Smooth muscle cell (in vitro differentiated cells): ENCODE measurements at regions not wholly inside any gene's neighbourhood (a gene's known extent, or its start where the extent isn't known, plus 50 kb on each side); places are given as distances from the start of the nearest gene placed in this dataset.

Experiments
- DNase-seq: peaks from one replicate; lab custom pipeline; 2025; ENCODE audit not compliant: unreplicated experiment; lab: John Stamatoyannopoulos, UW
- H2AFZ ChIP-seq: fragments of 200-600 bp; sonication (generic); 2 replicates; pipeline ENCODE4 v1.6.0; 2016; ENCODE audit warnings: antibody characterized with exemption, low read depth, mild to moderate bottlenecking
- H3F3A ChIP-seq: fragments of 200-600 bp; sonication (generic); 2 replicates; pipeline ENCODE4 v1.6.0; 2017; ENCODE audit warnings: antibody characterized with exemption, low read depth
- H3K27ac ChIP-seq: fragments of 200-600 bp; sonication (generic); 2 replicates; pipeline ENCODE4 v1.5.1; 2016; ENCODE audit warnings: low read depth, mild to moderate bottlenecking
- H3K27me3 ChIP-seq: fragments of 200-600 bp; sonication (generic); 2 replicates; pipeline ENCODE4 v1.6.1; 2016; ENCODE audit warnings: low read depth, mild to moderate bottlenecking
- H3K36me3 ChIP-seq: fragments of 200-600 bp; sonication (generic); 2 replicates; pipeline ENCODE4 v1.5.1; 2016; ENCODE audit warnings: low read depth
- H3K4me1 ChIP-seq: fragments of 200-600 bp; sonication (generic); 2 replicates; pipeline ENCODE4 v1.5.1; 2016; ENCODE audit warnings: low read depth
- H3K4me2 ChIP-seq: fragments of 200-600 bp; sonication (generic); 2 replicates; pipeline ENCODE4 v1.6.0; 2016; ENCODE audit warnings: mild to moderate bottlenecking
- H3K4me3 ChIP-seq: fragments of 200-600 bp; sonication (generic); 2 replicates; pipeline ENCODE4 v1.5.1; 2016; ENCODE audit warnings: mild to moderate bottlenecking
- H3K79me2 ChIP-seq: fragments of 200-600 bp; sonication (generic); 2 replicates; pipeline ENCODE4 v1.6.0; 2016; ENCODE audit warnings: low read depth, mild to moderate bottlenecking
- H3K9ac ChIP-seq: fragments of 200-600 bp; sonication (generic); 2 replicates; pipeline ENCODE4 v1.6.0; 2016; ENCODE audit warnings: low read depth
- H3K9me3 ChIP-seq: fragments of 200-600 bp; sonication (generic); replicated peaks from 2 replicates; pipeline ENCODE4 v1.5.1; 2016; ENCODE audit warnings: low read depth
- H4K20me1 ChIP-seq: fragments of 200-600 bp; sonication (generic); 2 replicates; pipeline ENCODE4 v1.6.0; 2016; ENCODE audit warnings: low read depth
- CTCF ChIP-seq: fragments of 200-600 bp; sonication (generic); IDR thresholded peaks from 2 replicates; pipeline ENCODE4 v1.5.1; 2017; ENCODE audit warnings: borderline replicate concordance, mild to moderate bottlenecking, antibody characterized with exemption; ENCODE audit not compliant: insufficient read depth, poor library complexity, severe bottlenecking
- WGBS: methylation state at CpG from one replicate; pipeline ENCODE4 v1.1.7; 2016; ENCODE audit warnings: low lambda C conversion rate; 5-methylcytosine and 5-hydroxymethylcytosine counted together

- Histone ChIP-seq H4K20me1 (no peaks in the 10 kb centered on the region), H2AFZ (peak overlapping the region; percentile 61), H3K9ac (no peak overlapping the region), H3F3A (no peaks in the 10 kb centered on the region), H3K79me2 (no peaks in the 10 kb centered on the region), H3K4me1 (peaks cover 7% of the 10 kb centered on the region), H3K9me3 (no peaks in the 10 kb centered on the region), H3K4me3 (no peak overlapping the region), H3K4me2 (peak overlapping the region; percentile 56), H3K27ac (peak overlapping the region; percentile 5), H3K27me3 (no peaks in the 10 kb centered on the region), H3K36me3 (no peaks in the 10 kb centered on the region)
- 25% methylated on average over 1 of the region's 1 CpG for WGBS
- no peak for TF ChIP-seq CTCF
- DNase-seq: no peak
These were observed 76.0 kb upstream of the ADGRB3 start for GRCh38 chr6:68559070-68559469.

DNA sequence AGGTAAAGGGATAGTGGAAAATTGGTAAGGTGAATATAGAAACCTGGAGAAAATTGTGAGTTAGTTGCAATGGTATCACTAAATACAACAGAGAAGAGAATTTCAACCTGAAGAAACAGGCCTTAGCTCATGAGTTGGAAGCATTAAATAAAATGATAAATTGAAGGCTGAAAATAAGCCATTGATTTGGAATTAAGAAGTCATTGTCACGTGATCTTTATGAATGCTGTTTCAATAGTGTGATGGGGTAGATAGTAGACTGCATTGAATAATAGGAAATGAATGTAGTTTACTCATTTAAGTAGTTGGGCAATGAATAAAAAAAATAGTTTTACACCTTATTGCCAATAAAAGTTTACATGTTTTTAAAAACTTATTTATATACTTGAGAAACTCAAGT is 88.5 kb upstream of the ADGRB3 start:
- Histone ChIP-seq H2AFZ (no peak overlapping the region), H3F3A (no peaks in the 10 kb centered on the region), H3K36me3 (no peaks in the 10 kb centered on the region), H3K4me3 (no peak overlapping the region), H3K9me3 (no peaks in the 10 kb centered on the region), H3K4me1 (no peaks in the 10 kb centered on the region), H3K79me2 (no peaks in the 10 kb centered on the region), H3K9ac (no peak overlapping the region), H3K4me2 (no peak overlapping the region), H3K27me3 (no peaks in the 10 kb centered on the region), H4K20me1 (no peaks in the 10 kb centered on the region), H3K27ac (no peak overlapping the region)
- no peak for TF ChIP-seq CTCF
- no peak for DNase-seq
- 78% methylated on average over 1 of the region's 1 CpG for WGBS

DNA sequence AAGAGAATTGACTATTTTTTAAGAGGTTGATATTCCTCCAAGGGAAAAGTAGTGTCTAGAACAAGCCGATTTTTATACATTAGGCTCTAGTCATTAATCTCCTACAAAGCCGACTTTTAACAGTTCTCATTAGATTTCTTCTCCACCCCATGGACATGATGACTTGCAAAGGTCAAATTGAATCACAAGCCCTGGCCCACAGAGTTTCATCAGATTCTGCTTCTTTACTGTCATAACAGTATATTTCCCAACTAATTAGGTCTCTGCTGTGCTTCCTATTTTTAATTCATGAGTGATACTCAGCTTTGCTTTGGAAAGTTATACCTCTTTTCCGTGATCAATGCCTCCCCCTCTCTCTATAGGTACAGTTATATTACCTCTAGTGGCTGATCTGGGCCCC is 90.6 kb upstream of the ADGRB3 start:
- TF ChIP-seq CTCF: no peak
- H3K4me2 ChIP-seq: no peak overlapping the region
- no peak overlapping the region for H2AFZ ChIP-seq
- no peak overlapping the region for H3K27ac ChIP-seq
- no peaks in the 10 kb centered on the region for H3K27me3 ChIP-seq
- no peaks in the 10 kb centered on the region for H3K36me3 ChIP-seq
- H4K20me1 ChIP-seq: no peaks in the 10 kb centered on the region
- WGBS: 71% methylated on average over 3 of the region's 3 CpGs
- H3K4me1 ChIP-seq: no peaks in the 10 kb centered on the region
- no peak overlapping the region for H3K4me3 ChIP-seq
- DNase-seq: no peak
- no peak overlapping the region for H3K9ac ChIP-seq
- H3K9me3 ChIP-seq: no peaks in the 10 kb centered on the region
- no peaks in the 10 kb centered on the region for H3K79me2 ChIP-seq
- no peaks in the 10 kb centered on the region for H3F3A ChIP-seq

GRCh38 chr6:68533339-68533795 is 101.7 kb upstream of the ADGRB3 start:
- Histone ChIP-seq H3K4me2 (no peak overlapping the region), H3K79me2 (no peaks in the 10 kb centered on the region), H3F3A (no peaks in the 10 kb centered on the region), H3K9ac (no peak overlapping the region), H3K27me3 (no peaks in the 10 kb centered on the region), H3K27ac (no peak overlapping the region), H3K9me3 (no peaks in the 10 kb centered on the region), H4K20me1 (no peaks in the 10 kb centered on the region), H2AFZ (no peak overlapping the region), H3K4me3 (no peak overlapping the region), H3K36me3 (no peaks in the 10 kb centered on the region), H3K4me1 (no peaks in the 10 kb centered on the region)
- no peak for TF ChIP-seq CTCF
- 95% methylated on average over 15 of the region's 21 CpGs for WGBS
- DNase-seq: no peak
